ENCODE measurements at regions not wholly inside any gene's neighbourhood (a gene's known extent, or its start where the extent isn't known, plus 50 kb on each side); places are given as distances from the start of the nearest gene placed in this dataset.

- no peak for TF ChIP-seq NFATC3 (CRISPR knock-in tag; IDR thresholded peaks at IDR 0.05)
- no peak for TF ChIP-seq SALL2 (CRISPR knock-in tag; IDR thresholded peaks at IDR 0.05)
- TF ChIP-seq ZMAT3 (CRISPR knock-in tag; conservative IDR thresholded peaks at IDR 0.05): no peak
- no peak for TF ChIP-seq MED13 (CRISPR knock-in tag; IDR thresholded peaks at IDR 0.05)
- no peak for TF ChIP-seq NR0B2 (CRISPR knock-in tag; IDR thresholded peaks at IDR 0.05)
- no peak for TF ChIP-seq MAF1 (CRISPR knock-in tag; IDR thresholded peaks at IDR 0.05; ENCODE audit: borderline replicate concordance)
- TF ChIP-seq ZNF572 (CRISPR knock-in tag; IDR thresholded peaks at IDR 0.05): no peak
- TF ChIP-seq ZFP90 (CRISPR knock-in tag; IDR thresholded peaks at IDR 0.05; ENCODE audit: borderline replicate concordance): no peak
- TF ChIP-seq MAX (IDR thresholded peaks at IDR 0.05): no peak
- TF ChIP-seq FOSL1 (CRISPR knock-in tag; IDR thresholded peaks at IDR 0.05; ENCODE audit: borderline replicate concordance): no peak
- no peak for TF ChIP-seq ZNF574 (CRISPR knock-in tag; IDR thresholded peaks at IDR 0.05)
- TF ChIP-seq ZNF564 (CRISPR knock-in tag; IDR thresholded peaks at IDR 0.05): no peak
- no peak for TF ChIP-seq HIVEP1 (CRISPR knock-in tag; IDR thresholded peaks at IDR 0.05)
Observed at GRCh38 chr15:96774216-96774615, 443.7 kb downstream of the NR2F2 start.

Data from HepG2 (cell line).